GM12878 (cell line): ENCODE measurements at regions not wholly inside any gene's neighbourhood (a gene's known extent, or its start where the extent isn't known, plus 50 kb on each side); places are given as distances from the start of the nearest gene placed in this dataset.

Source experiments
- ATAC-seq: fragments of 200-7000 bp; cut with Tn5 transposase; 3 replicates; pipeline ENCODE4 v1.9.1; 2020; ENCODE audit warnings: mild to moderate bottlenecking, moderate library complexity
- BruUV-seq: library from RNA; stranded (reverse); fragments of 400-500 nt; replicated peaks from 2 replicates; lab custom pipeline; 2021; lab: Mats Ljungman, UMichigan
- CTCF ChIA-PET: fragments of 300-600 bp; sonication (Branson Sonifier 250); formaldehyde crosslinking; extraction: SDS; loops from one replicate; lab custom pipeline; 2021; ENCODE audit warnings: inconsistent platforms; lab: Yijun Ruan, JAX
- POLR2A ChIA-PET: fragments of 350-600 bp; formaldehyde crosslinking; extraction: SDS; loops from one replicate; lab custom pipeline; 2021; ENCODE audit warnings: inconsistent platforms; lab: Charles Lee
- RAD21 ChIA-PET: fragments of 300-600 bp; sonication (Branson Sonifier 250); formaldehyde crosslinking; loops from one replicate; lab custom pipeline; 2023; ENCODE audit warnings: antibody characterized with exemption; ENCODE audit not compliant: unreplicated experiment; lab: Charles Lee
- SMC1A ChIA-PET: fragments of 300-600 bp; sonication (Branson Sonifier 250); formaldehyde crosslinking; loops from one replicate; lab custom pipeline; 2023; ENCODE audit not compliant: unreplicated experiment, uncharacterized antibody; lab: Charles Lee
- DNase-seq: peaks from one replicate; pipeline ENCODE4 v3.0.0-alpha.2; 2011; ENCODE audit warnings: low read depth, low spot score
- FAIRE-seq: peaks from 3 replicates; lab custom pipeline; 2011; peaks lifted over from hg19 to GRCh38; lab: Jason Lieb, UNC
- H2AFZ ChIP-seq: 2 replicates; pipeline ENCODE4 v1.6.0; 2011; ENCODE audit warnings: low read depth, low read length, control low read depth; ENCODE audit not compliant: control insufficient read depth
- H3K27ac ChIP-seq: 2 replicates; pipeline ENCODE4 v1.5.1; 2011; ENCODE audit warnings: control low read depth; ENCODE audit not compliant: control insufficient read depth, insufficient read depth
- H3K27me3 ChIP-seq, 2 experiments: replicated peaks in 1 of 2; 2 replicates each; pipeline versions ENCODE4 v1.6.0 to v1.6.1; 2011; ENCODE audit warnings: low read length in 1 of 2; ENCODE audit not compliant: control insufficient read depth in 2 of 2, insufficient read depth in 2 of 2
- H3K36me3 ChIP-seq, 2 experiments: 2 replicates each; pipeline ENCODE4 v1.5.1; 2011; ENCODE audit warnings: low read length in 1 of 2; ENCODE audit not compliant: control insufficient read depth in 2 of 2, insufficient read depth in 2 of 2
- H3K4me1 ChIP-seq: 2 replicates; pipeline ENCODE4 v1.6.1; 2011; ENCODE audit warnings: mild to moderate bottlenecking, low read length, moderate library complexity, mixed read lengths; ENCODE audit not compliant: control insufficient read depth, insufficient read depth
- H3K4me2 ChIP-seq: 2 replicates; pipeline ENCODE4 v1.6.0; 2011; ENCODE audit warnings: control low read depth; ENCODE audit not compliant: control insufficient read depth, insufficient read depth
- H3K4me3 ChIP-seq: fragments of 200-600 bp; sonication (generic); 2 replicates; pipeline ENCODE4 v1.5.1; 2016
- H3K79me2 ChIP-seq: 2 replicates; pipeline ENCODE4 v1.6.0; 2011; ENCODE audit warnings: low read length; ENCODE audit not compliant: control insufficient read depth, insufficient read depth
- H3K9ac ChIP-seq: 2 replicates; pipeline ENCODE4 v1.8.0; 2011; ENCODE audit warnings: low read length, control low read depth, mixed read lengths; ENCODE audit not compliant: control insufficient read depth, insufficient read depth
- H3K9me3 ChIP-seq: replicated peaks from 3 replicates; pipeline ENCODE4 v1.5.1; 2011; ENCODE audit warnings: mild to moderate bottlenecking, low read length; ENCODE audit not compliant: control insufficient read depth, insufficient read depth
- H4K20me1 ChIP-seq: 2 replicates; pipeline ENCODE4 v1.6.0; 2011; ENCODE audit not compliant: control insufficient read depth, insufficient read depth
- CBFB ChIP-seq: IDR thresholded peaks from 2 replicates; pipeline ENCODE4 v1.6.1; 2016; ENCODE audit warnings: antibody characterized with exemption, low read depth
- MTA2 ChIP-seq: fragments of 450-650 bp; IDR thresholded peaks from 2 replicates; pipeline ENCODE4 v1.6.1; 2016; ENCODE audit warnings: low read depth, mild to moderate bottlenecking, moderate library complexity
- POLR2AphosphoS2 ChIP-seq: IDR thresholded peaks from 2 replicates; pipeline ENCODE4 v1.6.1; 2011; ENCODE audit warnings: low read depth, mild to moderate bottlenecking, low read length, improper control_type of control experiment, moderate library complexity
- SREBF1 ChIP-seq: IDR thresholded peaks from 2 replicates; pipeline ENCODE4 v1.6.1; 2012; ENCODE audit warnings: mild to moderate bottlenecking, low read length
- SRF ChIP-seq, 2 experiments: IDR thresholded peaks; 2 replicates each; pipeline ENCODE4 v1.6.1; 2011; ENCODE audit warnings: low read depth in 2 of 2, low read length in 2 of 2, mild to moderate bottlenecking in 1 of 2, moderate library complexity in 1 of 2
- STAT3 ChIP-seq: IDR thresholded peaks from 2 replicates; pipeline ENCODE4 v1.6.1; 2011; ENCODE audit warnings: low read depth, low read length, improper control_type of control experiment
- TAF1 ChIP-seq: IDR thresholded peaks from 2 replicates; pipeline ENCODE4 v1.6.1; 2011; ENCODE audit warnings: mild to moderate bottlenecking, low read depth, low read length, borderline replicate concordance
- ZBED1 ChIP-seq: IDR thresholded peaks from 2 replicates; pipeline ENCODE4 v1.6.1; 2016; ENCODE audit warnings: borderline replicate concordance
- WGBS: methylation state at CpG from one replicate; pipeline ENCODE4 v1.1.6; 2016; ENCODE audit warnings: low lambda C conversion rate; ENCODE audit not compliant: insufficient replicate concordance, insufficient coverage; ENCODE audit errors: missing lambda C conversion rate; 5-methylcytosine and 5-hydroxymethylcytosine counted together
- in situ Hi-C: fragments of 300-500 bp; cut with MboI; formaldehyde crosslinking; loops from 9 replicates; pipeline ENCODE4 v1.14.3; 2018; ENCODE audit warnings: mixed read lengths
- intact Hi-C: fragments of 100-400 bp; cut with micrococcal nuclease; formaldehyde crosslinking; loops from one replicate; pipeline ENCODE4 v1.14.2; 2022; ENCODE audit not compliant: unreplicated experiment
- TF ChIP-seq, protein P1 (sequence below): fragments of 450-650 bp; formaldehyde crosslinking; IDR thresholded peaks from 2 replicates; pipeline ENCODE4 v1.5.0; 2022; ENCODE audit warnings: mild to moderate bottlenecking, missing genetic modification characterization

DNA sequence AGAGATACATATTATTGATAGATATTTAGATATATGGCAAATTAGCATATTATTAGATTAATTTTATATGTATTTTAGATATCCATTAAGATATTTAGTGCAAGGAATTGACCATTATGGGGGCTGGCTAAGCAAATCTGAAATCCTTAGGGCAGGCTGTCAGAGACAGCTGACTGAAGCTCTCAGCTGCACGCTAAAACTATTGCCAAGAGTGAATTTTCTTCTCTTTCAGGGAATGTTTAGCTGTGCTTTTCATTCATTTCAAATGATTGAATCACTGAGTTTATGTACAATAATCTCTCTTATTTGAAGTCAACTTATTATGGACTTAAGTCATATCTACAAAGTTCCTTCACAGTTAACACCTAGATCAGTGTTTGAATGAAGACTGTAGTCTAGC lies 566.5 kb downstream of the LRFN5 start:
- Histone ChIP-seq H3K27ac (no peak overlapping the region), H4K20me1 (no peaks in the 10 kb centered on the region), H3K27me3 (no peaks in the 10 kb centered on the region), H3K4me1 (no peaks in the 10 kb centered on the region), H3K4me3 (no peak overlapping the region), H3K9ac (no peak overlapping the region), H3K79me2 (no peaks in the 10 kb centered on the region), H3K4me2 (no peak overlapping the region), H2AFZ (no peak overlapping the region), H3K9me3 (no peaks in the 10 kb centered on the region), H3K36me3 (no peaks in the 10 kb centered on the region)
- POLR2A ChIA-PET = no interaction called here
- TF ChIP-seq TAF1 (no peak), CBFB (no peak)
- TF ChIP-seq, protein P1, sequence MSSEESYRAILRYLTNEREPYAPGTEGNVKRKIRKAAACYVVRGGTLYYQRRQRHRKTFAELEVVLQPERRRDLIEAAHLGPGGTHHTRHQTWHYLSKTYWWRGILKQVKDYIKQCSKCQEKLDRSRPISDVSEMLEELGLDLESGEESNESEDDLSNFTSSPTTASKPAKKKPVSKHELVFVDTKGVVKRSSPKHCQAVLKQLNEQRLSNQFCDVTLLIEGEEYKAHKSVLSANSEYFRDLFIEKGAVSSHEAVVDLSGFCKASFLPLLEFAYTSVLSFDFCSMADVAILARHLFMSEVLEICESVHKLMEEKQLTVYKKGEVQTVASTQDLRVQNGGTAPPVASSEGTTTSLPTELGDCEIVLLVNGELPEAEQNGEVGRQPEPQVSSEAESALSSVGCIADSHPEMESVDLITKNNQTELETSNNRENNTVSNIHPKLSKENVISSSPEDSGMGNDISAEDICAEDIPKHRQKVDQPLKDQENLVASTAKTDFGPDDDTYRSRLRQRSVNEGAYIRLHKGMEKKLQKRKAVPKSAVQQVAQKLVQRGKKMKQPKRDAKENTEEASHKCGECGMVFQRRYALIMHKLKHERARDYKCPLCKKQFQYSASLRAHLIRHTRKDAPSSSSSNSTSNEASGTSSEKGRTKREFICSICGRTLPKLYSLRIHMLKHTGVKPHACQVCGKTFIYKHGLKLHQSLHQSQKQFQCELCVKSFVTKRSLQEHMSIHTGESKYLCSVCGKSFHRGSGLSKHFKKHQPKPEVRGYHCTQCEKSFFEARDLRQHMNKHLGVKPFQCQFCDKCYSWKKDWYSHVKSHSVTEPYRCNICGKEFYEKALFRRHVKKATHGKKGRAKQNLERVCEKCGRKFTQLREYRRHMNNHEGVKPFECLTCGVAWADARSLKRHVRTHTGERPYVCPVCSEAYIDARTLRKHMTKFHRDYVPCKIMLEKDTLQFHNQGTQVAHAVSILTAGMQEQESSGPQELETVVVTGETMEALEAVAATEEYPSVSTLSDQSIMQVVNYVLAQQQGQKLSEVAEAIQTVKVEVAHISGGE (CRISPR knock-in tag) = no peak
- RAD21 ChIA-PET = no interaction called here
- in situ Hi-C loops = no loop called here
- SMC1A ChIA-PET = no interaction called here
- FAIRE-seq = no peak
- 38% methylated on average over 1 of the region's 1 CpG for WGBS
- CTCF ChIA-PET = no interaction called here
- intact Hi-C loops = no loop called here
- no peak for DNase-seq
- no TSS peak for BruUV-seq
- ATAC-seq = no peak

DNA sequence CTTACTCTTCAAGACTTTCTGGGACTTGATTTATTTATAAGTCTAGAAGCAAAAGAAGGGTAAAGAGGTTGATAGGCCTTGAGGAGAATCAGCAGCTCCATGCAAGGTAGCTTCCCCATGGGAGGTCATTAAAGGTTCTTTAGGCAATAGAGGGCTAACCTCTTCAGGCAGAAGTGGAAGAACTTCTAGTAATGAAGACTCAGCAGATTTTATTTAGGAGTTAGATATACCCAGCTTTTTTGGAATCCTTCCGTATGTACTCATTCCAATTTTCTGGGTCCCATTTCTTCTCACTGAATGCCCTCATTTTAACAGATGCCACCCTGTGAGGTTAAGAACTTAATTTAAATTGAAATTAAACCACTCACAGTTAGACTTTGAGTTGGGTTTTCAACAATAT lies 565.6 kb downstream of the LRFN5 start:
- no peak for TF ChIP-seq SRF (IDR thresholded peaks at IDR 0.05; ENCODE audit: low read depth in 2 of 2, low read length in 2 of 2)
- TF ChIP-seq STAT3 = no peak
- no peak for TF ChIP-seq POLR2AphosphoS2
- TF ChIP-seq ZBED1 = no peak
- TF ChIP-seq MTA2 = no peak
- TF ChIP-seq SREBF1 = no peak
- 90% methylated on average over 1 of the region's 1 CpG for WGBS
- Histone ChIP-seq H3K9me3 (no peaks in the 10 kb centered on the region), H3K4me3 (no peak overlapping the region), H3K4me2 (no peak overlapping the region), H3K4me1 (no peaks in the 10 kb centered on the region), H2AFZ (no peak overlapping the region), H3K27me3 (no peaks in the 10 kb centered on the region), H3K9ac (no peak overlapping the region), H3K36me3 (no peaks in the 10 kb centered on the region), H4K20me1 (no peaks in the 10 kb centered on the region), H3K79me2 (no peaks in the 10 kb centered on the region), H3K27ac (no peak overlapping the region)
- POLR2A ChIA-PET = no interaction called here
- SMC1A ChIA-PET = interaction anchor here (1.2 kb wide), 1 partner anchor 15 kb away, joined by 4 read pairs; no protein-coding TSS in a partner anchor
- RAD21 ChIA-PET = no interaction called here
- in situ Hi-C loops = no loop called here
- no TSS peak for BruUV-seq
- no peak for DNase-seq
- no peak for ATAC-seq
- no peak for FAIRE-seq
- CTCF ChIA-PET = interaction anchor here (0.6 kb wide), 1 partner anchor 54 kb away, joined by 3 read pairs; no protein-coding TSS in a partner anchor
- intact Hi-C loops = no loop called here
